Caki2 (cell line): ENCODE measurements at regions not wholly inside any gene's neighbourhood (a gene's known extent, or its start where the extent isn't known, plus 50 kb on each side); places are given as distances from the start of the nearest gene placed in this dataset.
"Not testable (repeated sequence)": the region's sequence is repeated elsewhere in the genome, so short reads cannot be mapped to it uniquely, and the experiment has no call there.

Source experiments
- DNase-seq: peaks from one replicate; pipeline ENCODE4 v3.0.0-alpha.2; 2015; ENCODE audit warnings: low read depth
- in situ Hi-C: cut with HindIII; loops from 2 replicates; pipeline ENCODE4 v1.10.0; 2016; ENCODE audit warnings: low sequenced_read_pairs, low pct_unique_long_range_greater_than_20kb, mixed read lengths

GRCh38 chr12:131643631-131644452 is 67.0 kb upstream of the SFSWAP start:
- in situ Hi-C loops = no loop called here
- DNase-seq = no peak

- in situ Hi-C loops = no loop called here
- no peak for DNase-seq
Measured at GRCh38 chr12:131644481-131644880, 66.4 kb upstream of the SFSWAP start.

DNA sequence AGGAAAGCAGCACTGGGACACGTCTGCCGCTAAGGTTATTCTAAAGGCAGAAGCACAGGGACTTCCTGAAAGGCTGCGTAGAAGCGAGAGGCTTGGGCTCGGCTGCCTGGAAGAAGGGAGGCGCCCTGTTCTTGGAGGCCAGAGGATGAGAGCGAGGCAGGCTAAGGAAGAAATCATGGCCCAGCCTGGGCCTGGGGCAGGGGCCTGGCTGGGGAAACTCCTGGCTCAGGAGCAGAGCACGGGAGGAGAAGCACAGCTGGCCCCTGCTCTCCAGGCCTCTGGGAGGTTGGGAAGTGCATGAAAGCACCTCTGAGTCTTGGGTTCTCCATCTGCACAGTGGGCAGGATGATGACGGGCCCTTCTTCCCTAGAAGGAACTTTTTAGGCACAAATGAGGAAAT is 66.0 kb upstream of the SFSWAP start:
- DNase-seq, in situ Hi-C loops: not testable (repeated sequence)

DNA sequence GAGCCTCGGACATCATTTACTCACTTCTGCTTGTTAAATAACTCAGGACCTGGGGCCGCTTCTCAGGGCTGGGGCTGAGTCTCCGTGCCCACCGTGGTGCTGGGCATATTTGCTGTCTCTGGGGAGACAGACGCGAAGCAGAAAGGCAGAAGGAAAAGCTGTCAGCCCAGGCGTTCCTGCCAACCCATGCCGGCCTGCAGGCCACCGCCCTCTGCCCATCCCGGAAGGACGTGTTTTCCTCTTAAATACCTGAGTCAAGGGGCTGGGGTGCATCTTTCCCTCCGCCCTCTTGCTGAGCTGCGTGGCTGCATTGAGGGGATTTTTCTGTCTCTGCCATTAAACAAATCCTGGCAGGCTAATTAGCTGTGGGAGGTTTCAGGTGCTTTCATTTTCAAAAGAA is 65.3 kb upstream of the SFSWAP start:
- DNase-seq, in situ Hi-C loops: not testable (repeated sequence)

GRCh38 chr12:131646444-131646843 is 64.4 kb upstream of the SFSWAP start:
- in situ Hi-C loops = not testable (repeated sequence)
- DNase-seq = peak; percentile 26

DNA sequence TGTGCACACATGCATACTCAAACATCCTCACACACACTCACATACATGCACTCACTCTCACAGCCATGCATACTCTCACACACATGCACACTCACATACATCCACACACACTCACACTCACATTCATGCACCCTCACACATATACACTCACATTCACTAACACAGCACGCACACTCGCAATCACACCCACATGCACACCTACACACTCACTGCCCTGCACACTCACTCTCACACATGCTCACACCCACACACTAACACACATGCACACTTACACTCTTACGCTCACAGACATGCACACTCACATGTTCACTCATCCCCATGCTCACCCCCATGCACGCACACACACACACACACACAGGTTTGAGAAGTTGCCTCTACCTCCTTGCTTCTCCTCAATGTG is 63.2 kb upstream of the SFSWAP start:
- no peak for DNase-seq
- in situ Hi-C loops = no loop called here

- in situ Hi-C loops, DNase-seq: not testable (repeated sequence)
Measured at GRCh38 chr12:131655469-131656174, 55.3 kb upstream of the SFSWAP start.

- DNase-seq, in situ Hi-C loops: not testable (repeated sequence)
Measured at GRCh38 chr12:131656796-131657195, 54.1 kb upstream of the SFSWAP start.

DNA sequence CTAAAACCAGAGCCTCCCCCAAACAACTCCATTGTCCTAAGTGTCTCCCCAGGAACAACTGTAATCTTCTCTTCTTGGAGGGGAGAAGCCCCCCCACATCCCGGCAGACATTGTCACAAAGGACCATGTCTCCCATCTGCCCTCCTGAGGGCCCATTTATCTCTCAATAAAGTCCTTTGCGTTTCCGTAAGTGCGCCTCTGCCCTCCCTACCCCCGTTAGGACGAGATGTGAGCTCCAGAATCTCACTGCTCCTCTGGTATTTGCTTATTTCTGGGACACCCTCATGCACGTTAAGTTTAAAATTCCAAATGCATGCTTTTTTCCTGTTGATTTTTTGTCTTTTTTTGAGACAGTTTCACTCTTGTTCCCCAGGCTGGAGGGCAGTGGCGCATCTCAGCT is 52.3 kb upstream of the SFSWAP start:
- in situ Hi-C loops = not testable (repeated sequence)

GRCh38 chr12:131659484-131659883 is 51.4 kb upstream of the SFSWAP start:
- DNase-seq, in situ Hi-C loops: not testable (repeated sequence)

More for the DNA sequence above, 52.3 kb upstream of the SFSWAP start:
- DNase-seq = not testable (repeated sequence)

DNA sequence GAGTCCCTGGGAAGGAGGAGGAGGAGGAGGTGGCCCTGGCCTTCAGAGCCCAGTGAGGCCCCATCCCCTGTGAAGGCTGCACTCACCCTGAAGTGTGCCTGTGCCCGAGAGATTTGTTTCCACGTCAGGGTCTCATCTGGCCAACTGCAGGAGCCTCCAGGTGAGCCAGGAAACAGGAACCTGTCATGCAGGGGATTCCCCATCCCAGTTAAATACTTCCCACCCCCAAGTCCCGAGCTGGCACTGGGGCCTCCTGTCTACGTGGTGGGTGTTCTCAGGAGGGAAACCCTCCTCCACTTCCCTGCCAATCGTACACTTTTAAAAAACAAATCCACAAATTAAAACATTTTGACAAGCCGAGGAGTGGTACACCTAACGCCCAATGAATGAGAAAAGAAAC is 50.9 kb upstream of the SFSWAP start:
- in situ Hi-C loops, DNase-seq: not testable (repeated sequence)

GRCh38 chr12:131660401-131660800 is 50.5 kb upstream of the SFSWAP start:
- in situ Hi-C loops, DNase-seq: not testable (repeated sequence)
